Calu3 (cell line): ENCODE measurements at regions not wholly inside any gene's neighbourhood (a gene's known extent, or its start where the extent isn't known, plus 50 kb on each side); places are given as distances from the start of the nearest gene placed in this dataset.

Experiments
- BruUV-seq: library from RNA; stranded (reverse); fragments of 400-500 nt; replicated peaks from 2 replicates; lab custom pipeline; 2021; lab: Mats Ljungman, UMichigan
- CTCF ChIA-PET: fragments of 300-600 bp; sonication (Branson Sonifier 250); formaldehyde crosslinking; loops from one replicate; lab custom pipeline; 2022; ENCODE audit warnings: antibody characterized with exemption; lab: Charles Lee
- DNase-seq: peaks from one replicate; pipeline ENCODE4 v3.0.0; 2022
- H3K27ac Mint-ChIP-seq: one replicate; pipeline ENCODE4 v1.8.0; 2022; ENCODE audit warnings: mixed read lengths; ENCODE audit not compliant: unreplicated experiment
- H3K27me3 Mint-ChIP-seq: one replicate; pipeline ENCODE4 v1.8.0; 2022; ENCODE audit warnings: mixed read lengths; ENCODE audit not compliant: unreplicated experiment
- H3K36me3 Mint-ChIP-seq: one replicate; pipeline ENCODE4 v1.8.0; 2022; ENCODE audit warnings: mild to moderate bottlenecking, moderate library complexity, mixed read lengths; ENCODE audit not compliant: insufficient read depth, unreplicated experiment
- H3K4me1 Mint-ChIP-seq: one replicate; pipeline ENCODE4 v1.8.0; 2022; ENCODE audit warnings: mild to moderate bottlenecking, low read depth, mixed read lengths; ENCODE audit not compliant: unreplicated experiment
- H3K4me3 Mint-ChIP-seq: one replicate; pipeline ENCODE4 v1.8.0; 2022; ENCODE audit warnings: mild to moderate bottlenecking, low read depth, moderate library complexity, mixed read lengths; ENCODE audit not compliant: unreplicated experiment
- H3K9me3 Mint-ChIP-seq: one replicate; pipeline ENCODE4 v1.8.0; 2022; ENCODE audit warnings: low read depth, mixed read lengths; ENCODE audit not compliant: unreplicated experiment
- CTCF ChIP-seq: fragments of 200-600 bp; IDR thresholded peaks from one replicate; pipeline ENCODE4 v1.8.0; 2022; ENCODE audit warnings: antibody characterized with exemption; ENCODE audit not compliant: unreplicated experiment
- intact Hi-C: fragments of 100-400 bp; cut with micrococcal nuclease; formaldehyde crosslinking; loops from one replicate; pipeline ENCODE4 v1.10.0; 2022; ENCODE audit not compliant: unreplicated experiment

GRCh38 chr13:21235174-21235573 lies 58.7 kb downstream of the MRPL57 start:
- no peaks in the 10 kb centered on the region for H3K9me3 Mint-ChIP-seq
- DNase-seq, result no peak
- H3K27me3 Mint-ChIP-seq, result no peaks in the 10 kb centered on the region
- peaks cover 7% of the 10 kb centered on the region for H3K4me1 Mint-ChIP-seq
- no peak overlapping the region for H3K4me3 Mint-ChIP-seq
- no peaks in the 10 kb centered on the region for H3K36me3 Mint-ChIP-seq
- TF ChIP-seq CTCF, result no peak
- CTCF ChIA-PET, result no interaction called here
- no TSS peak for BruUV-seq
- intact Hi-C loops, result no loop called here
- H3K27ac Mint-ChIP-seq, result no peak overlapping the region

GRCh38 chr13:21237081-21237480 lies 60.6 kb downstream of the MRPL57 start:
- H3K4me1 Mint-ChIP-seq, result peaks cover 7% of the 10 kb centered on the region
- H3K27ac Mint-ChIP-seq, result no peak overlapping the region
- H3K36me3 Mint-ChIP-seq, result no peaks in the 10 kb centered on the region
- H3K4me3 Mint-ChIP-seq, result no peak overlapping the region
- no peak for TF ChIP-seq CTCF
- no peaks in the 10 kb centered on the region for H3K27me3 Mint-ChIP-seq
- CTCF ChIA-PET, result no interaction called here
- intact Hi-C loops, result no loop called here
- H3K9me3 Mint-ChIP-seq, result no peaks in the 10 kb centered on the region
- DNase-seq, result no peak
- BruUV-seq, result no TSS peak

- H3K36me3 Mint-ChIP-seq, result no peaks in the 10 kb centered on the region
- intact Hi-C loops, result no loop called here
- TF ChIP-seq CTCF, result no peak
- H3K9me3 Mint-ChIP-seq, result no peaks in the 10 kb centered on the region
- DNase-seq, result no peak
- H3K4me1 Mint-ChIP-seq, result peaks cover 7% of the 10 kb centered on the region
- no peaks in the 10 kb centered on the region for H3K27me3 Mint-ChIP-seq
- CTCF ChIA-PET, result no interaction called here
- H3K27ac Mint-ChIP-seq, result no peak overlapping the region
- BruUV-seq, result no TSS peak
- H3K4me3 Mint-ChIP-seq, result no peak overlapping the region
Measured at GRCh38 chr13:21238267-21238666, 61.8 kb downstream of the MRPL57 start.

GRCh38 chr13:21240586-21240985 lies 64.1 kb downstream of the MRPL57 start:
- BruUV-seq, result no TSS peak
- H3K27ac Mint-ChIP-seq, result no peak overlapping the region
- DNase-seq, result no peak

More at GRCh38 chr13:21240586-21240985, 64.1 kb downstream of the MRPL57 start:
- Mint-ChIP-seq H3K4me1 (no peaks in the 10 kb centered on the region), H3K9me3 (no peaks in the 10 kb centered on the region), H3K4me3 (no peak overlapping the region), H3K27me3 (no peaks in the 10 kb centered on the region), H3K36me3 (no peaks in the 10 kb centered on the region)
- intact Hi-C loops, result no loop called here
- CTCF ChIA-PET, result no interaction called here
- TF ChIP-seq CTCF, result no peak
